Uterus (tissue), 3 donors: ENCODE measurements at regions not wholly inside any gene's neighbourhood (a gene's known extent, or its start where the extent isn't known, plus 50 kb on each side); places are given as distances from the start of the nearest gene placed in this dataset.

Experiments used
- DNase-seq, 2 donors: peaks; one replicate each; pipeline ENCODE4 v3.0.0-alpha.2; 2019 to 2020
- H3K27ac ChIP-seq, 2 donors: fragments of 200-600 bp; sonication (generic); 1 replicate in 1 of 2; 2 replicates in 1 of 2; pipeline ENCODE4 v1.5.1; 2016 to 2018
- H3K27me3 ChIP-seq, 2 donors: fragments of 200-600 bp; sonication (generic); one replicate each; pipeline ENCODE4 v1.5.1; 2018 to 2019; ENCODE audit warnings: control low read depth in 1 of 2
- H3K36me3 ChIP-seq, 2 donors: fragments of 200-600 bp; sonication (generic); one replicate each; pipeline ENCODE4 v1.5.1; 2019; ENCODE audit warnings: control low read depth in 1 of 2
- H3K4me1 ChIP-seq, 2 donors: fragments of 200-600 bp; sonication (generic); one replicate each; pipeline ENCODE4 v1.5.1; 2018 to 2019; ENCODE audit warnings: control low read depth in 1 of 2
- H3K4me3 ChIP-seq, 2 donors: fragments of 200-600 bp; sonication (generic); 1 replicate in 1 of 2; 2 replicates in 1 of 2; pipeline ENCODE4 v1.5.1; 2018 to 2019; ENCODE audit warnings: mild to moderate bottlenecking in 1 of 2
- H3K9me3 ChIP-seq, 2 donors: fragments of 200-600 bp; sonication (generic); one replicate each; pipeline ENCODE4 v1.5.1; 2019; ENCODE audit warnings: control low read depth in 1 of 2
- CTCF ChIP-seq, 4 experiments: fragments of 200-600 bp in 2 of 4; fragments of 450-650 bp in 2 of 4; sonication (generic) in 2 of 4; IDR thresholded peaks; one replicate each; pipeline ENCODE4 v1.5.1; 2016 to 2019; ENCODE audit warnings: antibody characterized with exemption in 4 of 4, mild to moderate bottlenecking in 2 of 4, moderate library complexity in 1 of 4
- POLR2A ChIP-seq, 2 donors: fragments of 450-650 bp; IDR thresholded peaks; one replicate each; pipeline ENCODE4 v1.6.1; 2016; ENCODE audit warnings: antibody characterized with exemption in 2 of 2, mild to moderate bottlenecking in 1 of 2, moderate library complexity in 1 of 2
- intact Hi-C: fragments of 100-400 bp; cut with DNase I; formaldehyde crosslinking; loops from one replicate; pipeline ENCODE4 v1.15.1; 2023; ENCODE audit warnings: low total_unique reads
- donor health status: DM: yes; HTN: yes; CAD: no.

- TF ChIP-seq CTCF (IDR thresholded peaks at IDR 0.05), result no peak
- no peak for TF ChIP-seq POLR2A (IDR thresholded peaks at IDR 0.05)
- no peak for DNase-seq
- Histone ChIP-seq H3K36me3 (no peaks in the 10 kb centered on the region), H3K27me3 (no peaks in the 10 kb centered on the region), H3K9me3 (no peaks in the 10 kb centered on the region), H3K27ac (no peak overlapping the region), H3K4me1 (no peaks in the 10 kb centered on the region), H3K4me3 (no peak overlapping the region)
- intact Hi-C loops, result no loop called here
Measured at GRCh38 chr2:133661392-133661791, 93.1 kb upstream of the NCKAP5 start.

GRCh38 chr2:133666621-133667020 lies 98.4 kb upstream of the NCKAP5 start:
- no peak for TF ChIP-seq POLR2A (IDR thresholded peaks at IDR 0.05)
- TF ChIP-seq CTCF (IDR thresholded peaks at IDR 0.05), result no peak
- Histone ChIP-seq H3K9me3 (peaks cover 0 to 4% of the 10 kb centered on the region in 2 donors), H3K27ac (no peak overlapping the region), H3K36me3 (no peaks in the 10 kb centered on the region), H3K4me3 (no peak overlapping the region), H3K27me3 (no peaks in the 10 kb centered on the region), H3K4me1 (no peaks in the 10 kb centered on the region)
- intact Hi-C loops, result no loop called here
- DNase-seq, result no peak

- H3K27me3 ChIP-seq, result no peaks in the 10 kb centered on the region
- no peak for DNase-seq
- H3K4me3 ChIP-seq, result no peak overlapping the region
- no peak for TF ChIP-seq POLR2A (IDR thresholded peaks at IDR 0.05)
- no peak for TF ChIP-seq CTCF (IDR thresholded peaks at IDR 0.05)
- H3K27ac ChIP-seq, result no peak overlapping the region
- H3K36me3 ChIP-seq, result no peaks in the 10 kb centered on the region
- peaks cover 0 to 4% of the 10 kb centered on the region in 2 donors for H3K9me3 ChIP-seq
- intact Hi-C loops, result no loop called here
- no peaks in the 10 kb centered on the region for H3K4me1 ChIP-seq
Measured at GRCh38 chr2:133667085-133667484, 98.8 kb upstream of the NCKAP5 start.

- peaks cover 0 to 4% of the 10 kb centered on the region in 2 donors for H3K9me3 ChIP-seq
- DNase-seq, result no peak
- H3K4me3 ChIP-seq, result no peak overlapping the region
- no peak for TF ChIP-seq CTCF (IDR thresholded peaks at IDR 0.05)
- no peak for TF ChIP-seq POLR2A (IDR thresholded peaks at IDR 0.05)
- H3K27ac ChIP-seq, result no peak overlapping the region
- H3K27me3 ChIP-seq, result no peaks in the 10 kb centered on the region
- no peaks in the 10 kb centered on the region for H3K4me1 ChIP-seq
- intact Hi-C loops, result no loop called here
- H3K36me3 ChIP-seq, result no peaks in the 10 kb centered on the region
Measured at GRCh38 chr2:133667968-133668367, 99.7 kb upstream of the NCKAP5 start.

- Histone ChIP-seq H3K36me3 (no peaks in the 10 kb centered on the region), H3K27ac (no peak overlapping the region), H3K27me3 (no peaks in the 10 kb centered on the region), H3K4me3 (no peak overlapping the region), H3K9me3 (peaks cover 0 to 4% of the 10 kb centered on the region in 2 donors), H3K4me1 (no peaks in the 10 kb centered on the region)
- DNase-seq, result no peak
- no peak for TF ChIP-seq CTCF (IDR thresholded peaks at IDR 0.05)
- no peak for TF ChIP-seq POLR2A (IDR thresholded peaks at IDR 0.05)
- intact Hi-C loops, result no loop called here
Measured at GRCh38 chr2:133668547-133668946, 100.3 kb upstream of the NCKAP5 start.
